HepG2 (cell line): ENCODE measurements at regions not wholly inside any gene's neighbourhood (a gene's known extent, or its start where the extent isn't known, plus 50 kb on each side); places are given as distances from the start of the nearest gene placed in this dataset.
A peak's percentile ranks its signal among the peaks of the same experiment; 100 is the strongest.

ENCODE experiments used
- ATF6 ChIP-seq: sonication (generic); formaldehyde crosslinking; conservative IDR thresholded peaks from 2 replicates; pipeline ENCODE4 v1.4.0; 2020; ENCODE audit warnings: missing genetic modification reagents
- CAMTA2 ChIP-seq: sonication (generic); formaldehyde crosslinking; IDR thresholded peaks from 2 replicates; pipeline ENCODE4 v1.4.0; 2020; ENCODE audit warnings: mild to moderate bottlenecking, missing genetic modification reagents, borderline replicate concordance
- CC2D1A ChIP-seq: sonication (generic); formaldehyde crosslinking; IDR thresholded peaks from 2 replicates; pipeline ENCODE4 v1.8.1; 2023; ENCODE audit warnings: mild to moderate bottlenecking, missing genetic modification reagents
- CHCHD3 ChIP-seq: sonication (generic); formaldehyde crosslinking; IDR thresholded peaks from 2 replicates; pipeline ENCODE4 v1.8.0; 2022; ENCODE audit warnings: mild to moderate bottlenecking, missing genetic modification reagents, moderate library complexity
- CHD2 ChIP-seq: IDR thresholded peaks from 2 replicates; pipeline ENCODE4 v1.6.1; 2011; ENCODE audit warnings: low read depth, low read length, improper control_type of control experiment
- ELF3 ChIP-seq: IDR thresholded peaks from 2 replicates; pipeline ENCODE4 v1.6.1; 2016; ENCODE audit warnings: missing genetic modification reagents, missing compliant biosample characterization
- FIP1L1 ChIP-seq: fragments of 200-400 bp; formaldehyde crosslinking; IDR thresholded peaks from 2 replicates; pipeline ENCODE4 v1.6.1; 2018; ENCODE audit warnings: low read depth, mild to moderate bottlenecking, low read length, moderate library complexity, borderline replicate concordance; ENCODE audit not compliant: insufficient read depth
- HCFC1 ChIP-seq: fragments of 150-350 bp; IDR thresholded peaks from 2 replicates; pipeline ENCODE4 v1.6.1; 2014; ENCODE audit warnings: low read depth, low read length
- IRF9 ChIP-seq: sonication (generic); formaldehyde crosslinking; IDR thresholded peaks from 2 replicates; pipeline ENCODE4 v1.8.0; 2022; ENCODE audit warnings: missing genetic modification reagents, mild to moderate bottlenecking, borderline replicate concordance
- MATR3 ChIP-seq: sonication (generic); formaldehyde crosslinking; IDR thresholded peaks from 2 replicates; pipeline ENCODE4 v1.4.0; 2020; ENCODE audit warnings: missing genetic modification reagents
- NFYB ChIP-seq: sonication (generic); formaldehyde crosslinking; IDR thresholded peaks from 2 replicates; pipeline ENCODE4 v1.4.0; 2020; ENCODE audit warnings: missing genetic modification reagents
- STAT5B ChIP-seq: sonication (generic); formaldehyde crosslinking; IDR thresholded peaks from 2 replicates; pipeline ENCODE4 v1.4.0; 2020; ENCODE audit warnings: missing genetic modification reagents
- ZBTB37 ChIP-seq: sonication (generic); formaldehyde crosslinking; IDR thresholded peaks from 2 replicates; pipeline ENCODE4 v1.4.0; 2020; ENCODE audit warnings: mild to moderate bottlenecking, missing genetic modification reagents
- ZNF101 ChIP-seq: sonication (generic); formaldehyde crosslinking; IDR thresholded peaks from 2 replicates; pipeline ENCODE4 v1.4.0; 2020; ENCODE audit warnings: mild to moderate bottlenecking, low read depth, missing genetic modification reagents, borderline replicate concordance
- ZNF18 ChIP-seq: sonication (generic); formaldehyde crosslinking; IDR thresholded peaks from 2 replicates; pipeline ENCODE4 v1.8.0; 2022; ENCODE audit warnings: mild to moderate bottlenecking, missing genetic modification reagents; ENCODE audit not compliant: insufficient replicate concordance
- ZNF446 ChIP-seq: sonication (generic); formaldehyde crosslinking; IDR thresholded peaks from 2 replicates; pipeline ENCODE4 v1.5.0; 2020; ENCODE audit warnings: mild to moderate bottlenecking, missing genetic modification reagents
- ZNF546 ChIP-seq: sonication (generic); formaldehyde crosslinking; conservative IDR thresholded peaks from 2 replicates; pipeline ENCODE4 v1.8.1; 2023; ENCODE audit warnings: mild to moderate bottlenecking, missing genetic modification reagents
- ZNF589 ChIP-seq: sonication (generic); formaldehyde crosslinking; conservative IDR thresholded peaks from 2 replicates; pipeline ENCODE4 v1.8.0; 2022; ENCODE audit warnings: mild to moderate bottlenecking, moderate library complexity, missing genetic modification reagents
- ZNF629 ChIP-seq: sonication (generic); formaldehyde crosslinking; conservative IDR thresholded peaks from 2 replicates; pipeline ENCODE4 v1.5.0; 2020; ENCODE audit warnings: missing genetic modification reagents
- ZNF781 ChIP-seq: sonication (generic); formaldehyde crosslinking; IDR thresholded peaks from 2 replicates; pipeline ENCODE4 v1.5.1; 2020; ENCODE audit warnings: borderline replicate concordance, mild to moderate bottlenecking, missing genetic modification reagents; ENCODE audit errors: not compliant biosample characterization
- ZSCAN25 ChIP-seq: sonication (generic); formaldehyde crosslinking; IDR thresholded peaks from 2 replicates; pipeline ENCODE4 v1.8.0; 2022; ENCODE audit warnings: mild to moderate bottlenecking, missing genetic modification reagents
- ZSCAN5A ChIP-seq: sonication (generic); formaldehyde crosslinking; IDR thresholded peaks from 2 replicates; pipeline ENCODE4 v1.8.0; 2022; ENCODE audit warnings: mild to moderate bottlenecking, missing genetic modification reagents, borderline replicate concordance

- no peak for TF ChIP-seq ZBTB37
- TF ChIP-seq STAT5B (CRISPR knock-in tag): no peak
- no peak for TF ChIP-seq ZNF629 (CRISPR knock-in tag)
- no peak for TF ChIP-seq MATR3
- no peak for TF ChIP-seq ATF6 (CRISPR knock-in tag)
- TF ChIP-seq CHD2: no peak
- no peak for TF ChIP-seq ZNF18 (CRISPR knock-in tag)
- no peak for TF ChIP-seq ZNF589 (CRISPR knock-in tag)
- no peak for TF ChIP-seq CHCHD3 (CRISPR knock-in tag)
- TF ChIP-seq CAMTA2 (CRISPR knock-in tag): no peak
- no peak for TF ChIP-seq IRF9 (CRISPR knock-in tag)
- no peak for TF ChIP-seq ELF3 (CRISPR knock-in tag)
- no peak for TF ChIP-seq HCFC1
- TF ChIP-seq ZNF781 (CRISPR knock-in tag): no peak
- TF ChIP-seq FIP1L1: no peak
- no peak for TF ChIP-seq ZSCAN5A (CRISPR knock-in tag)
- no peak for TF ChIP-seq NFYB (CRISPR knock-in tag)
- no peak for TF ChIP-seq CC2D1A (CRISPR knock-in tag)
- no peak for TF ChIP-seq ZNF446 (CRISPR knock-in tag)
- TF ChIP-seq ZSCAN25 (CRISPR knock-in tag): 0 out of 2 replicates have a peak, but pooled peaks have one; percentile 45
- no peak for TF ChIP-seq ZNF546 (CRISPR knock-in tag)
- no peak for TF ChIP-seq ZNF101
These were observed 192.1 kb upstream of the ALG10B start (continued) for GRCh38 chr12:38124247-38125012.
